Fibroblast of peridontal ligament (primary cell): ENCODE measurements at regions not wholly inside any gene's neighbourhood (a gene's known extent, or its start where the extent isn't known, plus 50 kb on each side); places are given as distances from the start of the nearest gene placed in this dataset.

ENCODE experiments used
- DNase-seq: peaks from one replicate; pipeline ENCODE4 v3.0.0-alpha.2; 2010; ENCODE audit errors: extremely low read depth

- DNase-seq: no peak
Observed at GRCh38 chr14:87732562-87732961, 260.4 kb downstream of the GALC start.

- no peak for DNase-seq
Observed at GRCh38 chr14:87725318-87725717, 267.7 kb downstream of the GALC start.

- DNase-seq: peak; percentile 46
Observed at GRCh38 chr14:87712396-87713090, 280.4 kb downstream of the GALC start.

- peak; percentile 68 for DNase-seq
Observed at GRCh38 chr14:87705439-87705896, 287.5 kb downstream of the GALC start.

- DNase-seq: no peak
Observed at GRCh38 chr14:87698481-87698880, 294.5 kb downstream of the GALC start.

- no peak for DNase-seq
Observed at GRCh38 chr14:87696485-87696884, 296.5 kb downstream of the GALC start.

- DNase-seq: no peak
Observed at GRCh38 chr14:87691042-87691881, 301.7 kb downstream of the GALC start.

- no peak for DNase-seq
Observed at GRCh38 chr14:87690076-87690613, 302.8 kb downstream of the GALC start.

- no peak for DNase-seq
Observed at GRCh38 chr14:87688524-87688923, 304.5 kb downstream of the GALC start.

GRCh38 chr14:87687420-87687819, 305.6 kb downstream of the GALC start:
- no peak for DNase-seq

- no peak for DNase-seq
Observed at GRCh38 chr14:87686746-87687145, 306.2 kb downstream of the GALC start.

GRCh38 chr14:87679866-87680265, 313.1 kb downstream of the GALC start:
- DNase-seq: no peak

GRCh38 chr14:87678624-87679023, 314.4 kb downstream of the GALC start:
- no peak for DNase-seq

GRCh38 chr14:87676814-87677437, 316.1 kb downstream of the GALC start:
- DNase-seq: no peak

GRCh38 chr14:87667659-87668058, 325.3 kb downstream of the GALC start:
- DNase-seq: no peak

GRCh38 chr14:87656315-87656714, 336.7 kb downstream of the GALC start:
- no peak for DNase-seq

- DNase-seq: no peak
Observed at GRCh38 chr14:87652278-87652677, 340.7 kb downstream of the GALC start.

GRCh38 chr14:87644689-87645088, 348.3 kb downstream of the GALC start:
- no peak for DNase-seq

GRCh38 chr14:87643005-87643404, 350.0 kb downstream of the GALC start:
- DNase-seq: no peak

GRCh38 chr14:87640553-87640952, 352.4 kb downstream of the GALC start:
- DNase-seq: no peak

- DNase-seq: no peak
Observed at GRCh38 chr14:87638196-87638595, 354.8 kb downstream of the GALC start.

- no peak for DNase-seq
Observed at GRCh38 chr14:87635442-87635841, 357.5 kb downstream of the GALC start.
